Endothelial cell of umbilical vein (primary cell): ENCODE measurements at regions not wholly inside any gene's neighbourhood (a gene's known extent, or its start where the extent isn't known, plus 50 kb on each side); places are given as distances from the start of the nearest gene placed in this dataset.

ENCODE experiments used
- BruUV-seq: library from RNA; stranded (reverse); fragments of 400-500 nt; replicated peaks from 2 replicates; lab custom pipeline; 2021; lab: Mats Ljungman, UMichigan
- CTCF ChIA-PET: fragments of 300-600, 350-600 bp; sonication (Branson Sonifier 250); formaldehyde crosslinking; loops from one replicate; lab custom pipeline; 2021; ENCODE audit warnings: antibody characterized with exemption, inconsistent platforms; lab: Charles Lee
- POLR2A ChIA-PET: fragments of 300-600, 350-600 bp; sonication (Branson Sonifier 250); formaldehyde crosslinking; loops from one replicate; lab custom pipeline; 2021; ENCODE audit warnings: antibody characterized with exemption, inconsistent platforms; lab: Charles Lee
- DNase-seq: peaks from one replicate; pipeline ENCODE4 v3.0.0-alpha.2; 2011; ENCODE audit warnings: low read depth, low spot score
- FAIRE-seq: peaks from 2 replicates; lab custom pipeline; 2011; peaks lifted over from hg19 to GRCh38; lab: Jason Lieb, UNC
- H2AFZ ChIP-seq: 2 replicates; pipeline ENCODE4 v1.6.0; 2012; ENCODE audit warnings: low read depth, low read length, control low read depth, inconsistent platforms
- H3K27ac ChIP-seq: 2 replicates; pipeline ENCODE4 v1.5.1; 2011; ENCODE audit warnings: low read depth, mild to moderate bottlenecking, control low read depth, low read length, moderate library complexity; ENCODE audit not compliant: insufficient read depth
- H3K27me3 ChIP-seq, 2 experiments: 2 replicates each; pipeline versions ENCODE4 v1.6.0 to v1.6.1; 2011; ENCODE audit warnings: low read length in 2 of 2, mixed read lengths in 1 of 2; ENCODE audit not compliant: control insufficient read depth in 2 of 2, insufficient read depth in 2 of 2
- H3K36me3 ChIP-seq, 2 experiments: 2 replicates in 1 of 2; 3 replicates in 1 of 2; pipeline ENCODE4 v1.5.1; 2011; ENCODE audit warnings: low read length in 2 of 2, mild to moderate bottlenecking in 1 of 2, moderate library complexity in 1 of 2; ENCODE audit not compliant: control insufficient read depth in 2 of 2, insufficient read depth in 2 of 2; ENCODE audit errors: extremely low read depth in 1 of 2
- H3K4me1 ChIP-seq: 3 replicates; pipeline ENCODE4 v1.5.1; 2011; ENCODE audit warnings: mild to moderate bottlenecking, low read length; ENCODE audit not compliant: control insufficient read depth, insufficient read depth; ENCODE audit errors: extremely low read depth
- H3K4me2 ChIP-seq: 2 replicates; pipeline ENCODE4 v1.6.1; 2011; ENCODE audit warnings: low read length, control low read depth, mixed read lengths; ENCODE audit not compliant: insufficient read depth
- H3K4me3 ChIP-seq, 3 experiments: fragments of 200-600 bp in 1 of 3; sonication (generic), shearing (Covaris generic) in 1 of 3; replicated peaks in 1 of 3; 2 replicates each; pipeline ENCODE4 v1.5.1; 2011 to 2016; ENCODE audit warnings: control low read depth in 3 of 3, low read length in 3 of 3, mild to moderate bottlenecking in 2 of 3, inconsistent platforms in 1 of 3, low read depth in 1 of 3, moderate library complexity in 1 of 3; ENCODE audit not compliant: insufficient read depth in 1 of 3
- H3K79me2 ChIP-seq: 2 replicates; pipeline ENCODE4 v1.6.0; 2012; ENCODE audit warnings: low read length, inconsistent platforms; ENCODE audit not compliant: control insufficient read depth, insufficient read depth
- H3K9ac ChIP-seq: replicated peaks from 2 replicates; pipeline ENCODE3; 2011; ENCODE audit warnings: low read length, control low read depth; ENCODE audit not compliant: insufficient read depth; ENCODE audit errors: extremely low read depth
- H3K9me1 ChIP-seq: replicated peaks from 3 replicates; pipeline ENCODE4 v1.6.0; 2011; ENCODE audit warnings: mild to moderate bottlenecking, low read length; ENCODE audit not compliant: control insufficient read depth, insufficient read depth; ENCODE audit errors: extremely low read depth
- H3K9me3 ChIP-seq: replicated peaks from 2 replicates; pipeline ENCODE4 v1.5.1; 2012; ENCODE audit warnings: low read length, inconsistent platforms; ENCODE audit not compliant: control insufficient read depth, insufficient read depth
- H4K20me1 ChIP-seq: replicated peaks from 2 replicates; pipeline ENCODE3; 2011; ENCODE audit warnings: mild to moderate bottlenecking, low read length; ENCODE audit not compliant: control insufficient read depth, insufficient read depth; ENCODE audit errors: extremely low read depth
- CTCF ChIP-seq, 2 donors: IDR thresholded peaks; 1 replicate in 1 of 2; 2 replicates in 1 of 2; pipeline ENCODE4 v1.5.1; 2011; ENCODE audit warnings: low read length in 2 of 2, mild to moderate bottlenecking in 2 of 2, moderate library complexity in 2 of 2, control low read depth in 1 of 2, inconsistent platforms in 1 of 2, low read depth in 1 of 2; ENCODE audit not compliant: insufficient read depth in 1 of 2; ENCODE audit errors: extremely low read depth in 1 of 2
- EZH2 ChIP-seq: IDR thresholded peaks from 2 replicates; pipeline ENCODE4 v1.6.1; 2012; ENCODE audit warnings: borderline replicate concordance, low read depth, mild to moderate bottlenecking, moderate library complexity, low read length, inconsistent platforms; ENCODE audit not compliant: severe bottlenecking
- FOS ChIP-seq: IDR thresholded peaks from 2 replicates; pipeline ENCODE4 v1.6.1; 2011; ENCODE audit warnings: mild to moderate bottlenecking, low read length, moderate library complexity, borderline replicate concordance; ENCODE audit not compliant: insufficient read depth
- GATA2 ChIP-seq: IDR thresholded peaks from 2 replicates; pipeline ENCODE4 v1.7.0; 2011; ENCODE audit warnings: low read depth, mild to moderate bottlenecking, moderate library complexity, mixed read lengths, low read length; ENCODE audit not compliant: insufficient read length, insufficient read depth
- JUN ChIP-seq: IDR thresholded peaks from 2 replicates; pipeline ENCODE4 v1.6.1; 2011; ENCODE audit warnings: borderline replicate concordance, low read depth; ENCODE audit not compliant: insufficient read length, insufficient read depth
- MYC ChIP-seq: IDR thresholded peaks from one replicate; pipeline ENCODE4 v1.6.1; 2011; ENCODE audit warnings: mild to moderate bottlenecking, low read depth, low read length
- POLR2A ChIP-seq: IDR thresholded peaks from 2 replicates; pipeline ENCODE4 v1.6.1; 2012; ENCODE audit warnings: low read depth, mild to moderate bottlenecking, control low read depth, low read length
- POLR2AphosphoS5 ChIP-seq: IDR thresholded peaks from 2 replicates; pipeline ENCODE4 v1.6.1; 2012; ENCODE audit warnings: low read depth, mild to moderate bottlenecking, control low read depth, low read length, moderate library complexity; ENCODE audit not compliant: insufficient read depth
- dilution Hi-C: fragments of 300-500 bp; cut with MboI; formaldehyde crosslinking; loops from one replicate; pipeline ENCODE4 v1.15.0; 2019; ENCODE audit warnings: low sequenced_read_pairs; ENCODE audit not compliant: extremely low pct_ligation_motif_present
- intact Hi-C: fragments of 100-400 bp; cut with micrococcal nuclease; formaldehyde crosslinking; loops from one replicate; pipeline ENCODE4 v1.10.0; 2022
- TF ChIP-seq, protein P1 (sequence below): IDR thresholded peaks from 2 replicates; pipeline ENCODE4 v1.6.1; 2011; ENCODE audit not compliant: insufficient read depth, insufficient read length

- H3K9me1 ChIP-seq, result no peaks in the 10 kb centered on the region
- H3K9me3 ChIP-seq, result no peaks in the 10 kb centered on the region
- no peaks in the 10 kb centered on the region for H3K79me2 ChIP-seq
- intact Hi-C loops (no loop called here), dilution Hi-C loops (no loop called here)
- no peaks in the 10 kb centered on the region for H3K4me1 ChIP-seq
- H3K9ac ChIP-seq, result no peak overlapping the region
- H3K36me3 ChIP-seq, result no peaks in the 10 kb centered on the region
- POLR2A ChIA-PET, result no interaction called here
- FAIRE-seq (no peak), DNase-seq (no peak)
- H2AFZ ChIP-seq, result no peak overlapping the region
- CTCF ChIA-PET, result no interaction called here
- H3K27ac ChIP-seq, result no peak overlapping the region
- H3K27me3 ChIP-seq, result no peaks in the 10 kb centered on the region
- BruUV-seq, result no TSS peak
- no peak for TF ChIP-seq MYC
- TF ChIP-seq CTCF (IDR thresholded peaks at IDR 0.05; ENCODE audit: extremely low read depth in 1 of 2, insufficient read depth in 1 of 2, low read depth in 1 of 2, low read length in 2 of 2), result no peak
- TF ChIP-seq FOS, result no peak
- TF ChIP-seq EZH2, result no peak
- no peak for TF ChIP-seq POLR2A
- no peak for TF ChIP-seq GATA2
- no peak for TF ChIP-seq JUN
- TF ChIP-seq POLR2AphosphoS5, result no peak
- TF ChIP-seq, protein P1, sequence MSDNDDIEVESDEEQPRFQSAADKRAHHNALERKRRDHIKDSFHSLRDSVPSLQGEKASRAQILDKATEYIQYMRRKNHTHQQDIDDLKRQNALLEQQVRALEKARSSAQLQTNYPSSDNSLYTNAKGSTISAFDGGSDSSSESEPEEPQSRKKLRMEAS, result no peak
- no peak overlapping the region for H3K4me3 ChIP-seq
- H4K20me1 ChIP-seq, result no peaks in the 10 kb centered on the region
- H3K4me2 ChIP-seq, result no peak overlapping the region
Measured at GRCh38 chr6:126608681-126609080, 268.8 kb downstream of the CENPW start.
